Dedifferentiated amniotic fluid mesenchymal stem cell (primary cell): ENCODE measurements at regions not wholly inside any gene's neighbourhood (a gene's known extent, or its start where the extent isn't known, plus 50 kb on each side); places are given as distances from the start of the nearest gene placed in this dataset.

Experiments used
- DNase-seq: peaks from one replicate; pipeline ENCODE4 v3.0.0-alpha.2; 2016; ENCODE audit errors: extremely low spot score

DNA sequence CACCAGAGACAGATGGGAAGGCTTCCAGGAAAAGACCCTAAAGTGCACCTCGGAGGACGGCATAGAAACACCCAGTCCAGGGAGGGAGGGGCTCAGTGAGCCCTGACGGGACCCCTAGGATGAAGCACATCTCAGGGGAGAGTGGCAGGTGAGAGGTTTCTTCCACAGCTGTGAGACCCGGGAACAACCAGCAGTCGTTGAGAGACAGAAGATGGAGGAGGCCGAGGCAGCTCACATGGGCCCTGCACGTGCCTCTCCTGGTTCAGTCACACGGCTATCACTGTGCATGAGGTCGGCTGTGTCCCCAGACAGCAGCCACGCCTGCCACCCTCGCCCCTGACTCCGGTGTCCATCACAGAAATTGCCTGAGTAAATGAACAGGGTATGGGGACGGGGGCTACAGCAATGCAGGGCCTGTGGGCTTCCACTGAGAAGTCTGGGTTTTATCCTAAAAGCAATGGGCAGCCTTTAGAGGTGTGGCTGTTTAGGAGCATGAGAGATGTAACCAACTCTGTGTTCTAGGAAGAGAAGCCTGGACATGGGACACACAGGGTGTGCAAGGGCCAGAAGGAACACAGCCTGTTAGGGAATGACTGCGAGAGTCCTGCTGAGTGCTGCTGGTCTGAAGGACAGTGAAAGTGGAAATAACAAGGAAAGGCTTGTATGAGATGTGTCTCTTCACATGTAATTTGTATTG is 102.0 kb downstream of the TMEM18 start:
- no peak for DNase-seq

DNA sequence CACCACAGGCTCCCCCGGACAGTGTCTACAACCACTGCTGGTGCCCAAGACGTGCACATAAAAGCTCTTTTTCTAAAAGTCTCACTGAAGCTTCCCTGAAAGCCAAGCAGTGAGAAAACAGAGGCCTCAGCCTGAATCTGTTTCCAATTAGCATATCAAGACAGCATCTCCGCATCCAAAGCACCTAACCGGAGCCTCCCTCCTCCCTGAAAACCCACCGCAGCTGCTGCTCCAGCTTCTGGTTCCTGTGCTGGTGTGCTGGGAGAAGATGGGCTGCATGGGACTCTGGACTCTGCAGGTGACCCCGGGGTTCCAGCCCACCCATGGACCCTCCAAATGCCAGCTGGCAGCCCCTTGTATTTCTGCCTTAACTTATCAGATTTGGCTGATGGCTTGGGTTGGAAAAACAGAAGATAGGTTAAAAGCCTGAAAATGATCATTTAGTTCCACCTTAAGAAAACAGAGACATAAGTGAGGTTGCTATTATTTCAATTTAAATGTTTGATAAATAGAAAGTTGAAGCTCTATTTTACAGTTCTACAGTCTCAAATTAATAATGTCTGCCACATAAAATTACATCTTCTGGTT is 103.3 kb downstream of the TMEM18 start:
- no peak for DNase-seq

DNA sequence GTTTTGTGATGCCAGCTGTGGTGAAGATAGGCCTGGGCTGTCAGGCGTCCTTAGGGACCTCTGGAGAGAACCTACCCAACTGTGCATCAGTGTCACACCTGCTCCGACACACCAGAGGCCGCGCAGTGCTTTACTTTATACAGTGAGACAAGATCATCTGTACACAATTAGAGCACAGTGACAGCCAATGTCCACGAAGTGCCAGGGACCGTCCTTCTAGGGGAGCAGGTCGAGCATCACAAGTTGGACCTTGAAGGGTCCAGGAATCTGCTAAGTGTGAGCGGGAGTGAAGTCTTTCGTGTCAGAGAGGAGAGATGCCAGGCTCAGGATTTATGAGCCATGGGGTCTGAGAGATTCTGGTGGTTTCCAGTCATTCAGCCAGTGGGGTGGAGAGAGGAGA is 104.2 kb downstream of the TMEM18 start:
- DNase-seq, result no peak

DNA sequence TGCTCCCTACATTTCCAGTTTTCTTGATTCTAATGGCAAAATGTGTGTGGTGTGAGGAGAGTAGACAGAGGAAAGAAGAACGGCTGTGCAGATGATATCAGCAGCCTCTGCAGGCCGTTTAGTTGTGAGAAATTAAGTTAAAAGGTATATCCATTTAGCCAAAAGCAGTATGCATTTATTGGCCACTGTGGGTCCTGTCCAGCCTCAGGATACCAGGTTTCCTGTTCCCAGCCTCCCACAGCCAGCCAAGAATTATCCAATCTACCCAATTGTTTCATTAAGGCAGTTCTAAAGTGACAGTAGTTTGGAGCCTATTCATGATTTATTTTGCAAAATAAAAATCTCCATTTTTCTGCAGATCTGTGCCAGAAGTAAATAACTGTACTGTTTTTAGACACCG is 107.5 kb downstream of the TMEM18 start:
- DNase-seq, result no peak

GRCh38 chr2:568639-569235 is 108.5 kb downstream of the TMEM18 start:
- DNase-seq, result no peak

GRCh38 chr2:567865-568638 is 109.2 kb downstream of the TMEM18 start:
- DNase-seq, result peak; percentile 93

DNA sequence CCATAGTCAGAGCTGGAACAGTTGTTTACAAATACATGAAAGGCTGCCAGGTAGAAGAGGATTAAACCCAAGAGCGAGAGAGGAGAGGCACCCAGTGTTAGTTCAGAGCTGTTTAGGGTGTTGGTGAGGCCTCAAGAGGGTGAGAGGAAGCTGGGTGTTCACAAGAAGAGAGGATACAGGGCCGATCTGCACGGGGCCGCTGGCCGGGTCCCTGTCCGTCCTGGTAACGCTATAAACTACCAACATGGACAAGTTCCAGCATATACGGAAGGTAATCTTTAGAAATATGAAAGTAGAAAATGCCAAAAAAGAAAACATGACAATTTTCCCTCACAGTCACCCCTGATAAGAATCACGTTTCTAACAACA is 109.7 kb downstream of the TMEM18 start:
- DNase-seq, result no peak

GRCh38 chr2:566379-567313 is 110.6 kb downstream of the TMEM18 start:
- no peak for DNase-seq

DNA sequence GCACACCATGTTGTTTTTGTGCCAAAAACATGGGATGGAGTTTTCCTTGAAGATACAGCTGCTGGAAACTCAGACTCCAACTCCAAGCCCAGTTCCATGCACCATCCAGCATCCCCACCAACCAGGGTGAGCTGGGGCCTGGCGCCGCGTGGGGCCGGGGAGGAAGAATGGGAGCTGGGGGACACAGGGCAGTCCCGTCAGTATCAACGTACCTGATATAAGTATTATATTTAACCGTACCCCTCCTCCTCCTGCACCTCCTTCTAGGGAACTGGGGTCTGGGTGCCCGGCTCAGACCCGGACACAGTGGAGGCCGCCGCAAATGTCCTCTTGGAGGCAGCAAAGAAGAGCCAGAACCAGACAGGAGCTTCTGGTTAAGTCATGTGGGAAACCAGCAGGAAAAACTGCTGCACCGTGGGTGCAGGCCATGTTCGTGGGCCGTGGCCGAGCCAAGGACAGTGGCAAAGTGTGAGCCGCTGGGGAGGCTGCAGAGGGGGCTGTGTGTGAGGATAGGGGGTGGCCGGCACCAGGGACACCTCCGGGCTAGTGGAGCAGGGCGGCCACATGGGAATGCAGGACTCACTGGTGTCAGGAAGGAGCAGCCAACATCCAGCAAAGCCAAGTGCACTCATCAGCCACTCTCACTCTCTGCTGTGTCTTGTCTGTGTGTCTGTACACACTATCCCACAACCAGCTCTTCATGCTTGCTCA is 112.6 kb downstream of the TMEM18 start:
- DNase-seq, result no peak

DNA sequence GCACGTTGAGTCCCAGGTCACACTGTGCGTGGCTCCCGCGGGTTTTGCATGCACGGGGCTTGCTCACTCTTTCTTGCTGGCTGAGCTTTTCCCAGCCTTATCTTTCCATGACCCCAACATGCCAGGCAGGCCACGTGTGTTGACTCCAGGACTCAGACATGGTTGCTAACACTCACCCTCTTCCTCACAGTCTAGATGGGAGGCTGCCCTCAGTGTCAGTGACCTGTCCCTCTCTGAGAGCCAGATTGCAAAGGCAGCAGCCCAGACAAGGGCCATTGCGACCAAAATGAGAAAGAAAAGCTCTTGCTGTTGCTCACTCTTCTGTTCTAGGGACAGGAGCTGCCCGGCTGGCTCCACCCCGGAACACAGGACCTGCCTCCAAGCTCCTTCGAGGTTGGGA is 113.7 kb downstream of the TMEM18 start:
- DNase-seq, result no peak

DNA sequence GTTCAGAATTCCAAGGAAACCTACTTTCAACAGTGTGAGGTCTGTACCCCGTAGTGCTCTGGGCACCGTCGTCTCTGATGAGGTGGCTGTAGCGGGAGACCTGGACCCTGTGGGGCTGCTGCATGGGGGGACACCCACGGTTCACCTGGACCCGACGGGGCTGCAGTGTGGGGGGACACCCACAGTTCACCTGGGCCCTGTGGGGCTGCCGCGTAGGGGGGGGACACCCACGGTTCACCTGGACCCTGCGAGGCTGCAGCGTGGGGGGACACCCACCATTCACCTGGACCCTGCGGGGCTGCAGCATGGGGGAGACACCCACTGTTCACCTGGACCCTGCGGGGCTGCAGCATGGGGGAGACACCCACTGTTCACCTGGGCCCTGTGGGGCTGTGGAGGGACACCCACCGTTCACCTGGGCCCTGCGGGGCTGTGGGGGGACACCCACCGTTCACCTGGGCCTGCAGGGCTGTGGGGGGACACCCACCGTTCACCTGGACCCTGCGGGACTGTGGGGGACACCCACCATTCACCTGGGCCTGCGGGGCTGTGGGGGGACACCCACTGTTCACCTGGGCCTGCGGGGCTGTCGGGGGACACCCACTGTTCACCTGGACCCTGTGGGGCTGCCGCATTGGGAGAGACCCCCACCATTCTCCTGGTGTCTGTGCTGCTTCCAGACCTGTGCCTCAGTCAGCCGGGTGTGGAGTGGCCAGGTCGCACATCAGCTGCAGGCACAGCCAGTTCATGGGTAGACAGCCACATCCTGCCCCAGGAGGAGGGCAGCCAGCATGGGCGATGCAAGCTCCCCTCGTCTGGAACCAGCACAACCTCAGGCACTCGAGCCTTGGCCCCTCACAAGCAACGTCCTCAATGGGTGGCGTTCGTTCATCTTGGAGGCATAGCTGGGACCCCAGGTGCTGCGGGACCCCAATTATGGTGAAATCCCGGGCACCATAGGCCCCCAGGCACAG is 114.5 kb downstream of the TMEM18 start:
- no peak for DNase-seq

DNA sequence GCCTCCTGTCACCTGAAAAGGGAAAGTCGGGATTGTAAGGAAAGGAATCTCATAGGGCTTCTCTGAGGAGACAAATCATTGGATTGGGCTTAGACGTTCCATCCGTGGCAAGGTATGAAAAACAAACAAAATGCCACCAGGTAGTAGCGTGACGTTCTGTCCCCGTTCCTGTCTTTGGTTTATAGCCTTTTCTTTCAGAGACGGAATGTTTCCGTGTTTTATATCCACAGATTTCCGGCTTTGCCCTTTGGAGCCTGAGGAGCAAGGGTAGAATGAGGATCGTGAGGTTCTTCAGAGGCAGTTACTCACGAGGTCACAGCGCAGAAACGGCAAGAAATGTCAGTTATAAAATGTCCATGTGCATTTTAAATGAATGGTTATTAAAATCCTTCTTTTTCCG is 118.3 kb downstream of the TMEM18 start:
- no peak for DNase-seq

DNA sequence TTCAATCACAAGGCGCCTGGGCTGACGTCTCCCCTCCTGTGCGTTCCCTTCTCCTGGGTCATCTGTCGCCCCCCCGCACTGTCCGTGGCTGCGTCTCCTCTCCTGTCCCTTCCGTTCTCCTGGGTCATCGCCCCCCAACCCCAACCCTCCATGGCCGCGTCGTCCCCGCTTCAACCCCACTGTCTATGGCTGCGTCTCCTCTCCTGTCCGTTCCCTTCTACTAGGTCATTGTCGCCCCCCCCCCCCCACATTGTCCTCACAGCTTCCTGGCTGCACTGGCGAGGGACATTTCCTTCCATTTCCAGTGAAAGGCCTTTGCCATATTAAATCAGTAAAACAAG is 118.9 kb downstream of the TMEM18 start:
- no peak for DNase-seq

GRCh38 chr2:557635-558301 is 119.4 kb downstream of the TMEM18 start:
- no peak for DNase-seq

DNA sequence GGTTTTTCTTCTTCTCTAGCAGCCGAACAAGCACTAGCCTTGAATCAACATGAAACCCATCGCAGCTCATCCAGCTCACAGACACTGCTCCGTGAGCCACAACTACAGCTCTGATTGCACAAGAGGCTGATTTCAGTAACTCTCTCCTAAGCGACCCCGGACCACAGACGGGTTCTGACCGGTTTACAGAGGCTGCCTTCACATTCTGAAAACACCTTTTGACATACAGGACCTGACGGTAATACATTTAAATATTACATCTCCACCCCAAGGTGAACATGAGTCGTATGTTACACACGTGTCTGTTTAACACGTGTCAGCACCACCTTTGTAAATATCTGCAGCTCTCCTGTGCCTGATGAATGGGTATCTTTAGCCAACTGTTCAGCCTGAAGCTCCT is 120.7 kb downstream of the TMEM18 start:
- no peak for DNase-seq

GRCh38 chr2:555164-555922 is 121.9 kb downstream of the TMEM18 start:
- DNase-seq, result no peak

DNA sequence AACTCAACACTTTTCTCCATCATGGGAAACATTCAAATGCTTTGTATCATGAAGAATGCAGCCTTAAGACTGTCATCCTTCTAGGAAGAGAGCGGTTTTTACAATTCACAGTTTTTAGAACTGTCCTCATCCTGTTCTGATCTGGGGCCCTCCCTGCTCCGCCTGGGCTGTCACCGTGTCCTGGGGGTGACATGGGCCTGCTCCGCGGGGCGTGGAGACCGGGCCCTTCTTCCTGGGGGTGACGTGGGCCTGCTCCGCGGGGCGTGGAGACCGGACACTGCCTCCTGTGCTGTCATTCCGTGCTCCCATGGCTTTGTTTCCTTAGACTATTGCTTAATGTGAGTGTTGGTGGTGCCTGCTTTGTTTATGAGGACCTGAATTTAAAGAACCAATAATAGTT is 122.8 kb downstream of the TMEM18 start:
- DNase-seq, result no peak

DNA sequence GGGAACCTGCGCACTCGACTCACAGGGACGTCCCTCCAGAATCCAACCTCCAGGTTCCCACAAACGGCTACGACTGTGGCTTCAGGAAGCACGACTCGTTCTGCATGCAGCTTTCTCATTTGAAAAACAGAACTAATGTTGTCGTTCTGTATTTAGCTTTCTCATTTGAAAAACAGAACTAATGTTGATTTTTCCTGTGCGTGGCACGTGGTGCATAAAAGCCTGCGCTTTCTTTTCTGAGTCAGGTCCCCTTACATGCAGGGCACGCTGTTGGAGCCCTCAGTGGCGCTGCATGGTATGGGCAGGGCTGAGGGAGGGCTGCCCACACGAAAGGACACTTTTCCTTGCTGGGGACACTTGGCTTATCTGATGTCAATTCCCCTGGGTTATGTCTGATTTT is 124.3 kb downstream of the TMEM18 start:
- DNase-seq, result no peak

- no peak for DNase-seq
Measured at GRCh38 chr2:551621-552020, 125.6 kb downstream of the TMEM18 start.
